ENCODE measurements at regions not wholly inside any gene's neighbourhood (a gene's known extent, or its start where the extent isn't known, plus 50 kb on each side); places are given as distances from the start of the nearest gene placed in this dataset.
"Not testable (repeated sequence)": the region's sequence is repeated elsewhere in the genome, so short reads cannot be mapped to it uniquely, and the experiment has no call there.

DNA sequence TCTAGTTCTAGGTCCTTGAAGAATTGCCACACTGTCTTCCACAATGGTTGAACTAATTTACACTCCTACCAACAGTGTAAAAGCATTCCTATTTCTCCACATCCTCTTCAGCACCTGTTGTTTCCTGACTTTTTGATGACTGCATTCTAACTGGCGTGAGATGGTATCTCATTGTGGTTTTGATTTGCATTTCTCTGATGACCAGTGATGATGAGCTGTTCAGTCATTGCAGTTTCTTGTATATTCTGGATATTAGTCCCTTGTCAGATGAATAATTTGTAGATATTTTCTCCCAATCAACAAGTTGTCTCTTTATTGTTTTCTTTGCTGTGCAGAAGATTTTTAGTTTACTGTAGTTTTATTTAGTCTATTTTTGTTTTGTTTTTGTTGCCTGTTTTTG lies 812.3 kb upstream of the ACO1 start:
- TF ChIP-seq, protein P1, sequence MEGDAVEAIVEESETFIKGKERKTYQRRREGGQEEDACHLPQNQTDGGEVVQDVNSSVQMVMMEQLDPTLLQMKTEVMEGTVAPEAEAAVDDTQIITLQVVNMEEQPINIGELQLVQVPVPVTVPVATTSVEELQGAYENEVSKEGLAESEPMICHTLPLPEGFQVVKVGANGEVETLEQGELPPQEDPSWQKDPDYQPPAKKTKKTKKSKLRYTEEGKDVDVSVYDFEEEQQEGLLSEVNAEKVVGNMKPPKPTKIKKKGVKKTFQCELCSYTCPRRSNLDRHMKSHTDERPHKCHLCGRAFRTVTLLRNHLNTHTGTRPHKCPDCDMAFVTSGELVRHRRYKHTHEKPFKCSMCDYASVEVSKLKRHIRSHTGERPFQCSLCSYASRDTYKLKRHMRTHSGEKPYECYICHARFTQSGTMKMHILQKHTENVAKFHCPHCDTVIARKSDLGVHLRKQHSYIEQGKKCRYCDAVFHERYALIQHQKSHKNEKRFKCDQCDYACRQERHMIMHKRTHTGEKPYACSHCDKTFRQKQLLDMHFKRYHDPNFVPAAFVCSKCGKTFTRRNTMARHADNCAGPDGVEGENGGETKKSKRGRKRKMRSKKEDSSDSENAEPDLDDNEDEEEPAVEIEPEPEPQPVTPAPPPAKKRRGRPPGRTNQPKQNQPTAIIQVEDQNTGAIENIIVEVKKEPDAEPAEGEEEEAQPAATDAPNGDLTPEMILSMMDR (IDR thresholded peaks at IDR 0.05) = not testable (repeated sequence)
- TF ChIP-seq POLR2A (IDR thresholded peaks at IDR 0.05; ENCODE audit: low read depth) = not testable (repeated sequence)

Data from esophagus muscularis mucosa (tissue), 3 donors.